KG1 (cell line): ENCODE measurements at regions not wholly inside any gene's neighbourhood (a gene's known extent, or its start where the extent isn't known, plus 50 kb on each side); places are given as distances from the start of the nearest gene placed in this dataset.

ENCODE experiments used
- DNase-seq: peaks from one replicate; lab custom pipeline; 2025; lab: John Stamatoyannopoulos, UW

GRCh38 chr4:33171873-33172525 lies 2451.8 kb downstream of the PCDH7 start:
- no peak for DNase-seq

GRCh38 chr4:33176566-33176965 lies 2456.4 kb downstream of the PCDH7 start:
- DNase-seq = no peak

- no peak for DNase-seq
Measured at GRCh38 chr4:33184657-33185290, 2464.6 kb downstream of the PCDH7 start.

GRCh38 chr4:33187035-33187434 lies 2466.9 kb downstream of the PCDH7 start:
- no peak for DNase-seq

- DNase-seq = no peak
Measured at GRCh38 chr4:33188733-33189132, 2468.6 kb downstream of the PCDH7 start.

GRCh38 chr4:33189169-33189568 lies 2469.0 kb downstream of the PCDH7 start:
- no peak for DNase-seq

- DNase-seq = no peak
Measured at GRCh38 chr4:33193109-33193508, 2472.9 kb downstream of the PCDH7 start.

- no peak for DNase-seq
Measured at GRCh38 chr4:33200377-33200776, 2480.2 kb downstream of the PCDH7 start.

GRCh38 chr4:33218238-33218637 lies 2498.1 kb downstream of the PCDH7 start:
- DNase-seq = no peak

- no peak for DNase-seq
Measured at GRCh38 chr4:33226133-33226532, 2506.0 kb downstream of the PCDH7 start.

GRCh38 chr4:33226783-33227182 lies 2506.6 kb downstream of the PCDH7 start:
- no peak for DNase-seq

GRCh38 chr4:33255094-33255493 lies 2534.9 kb downstream of the PCDH7 start:
- no peak for DNase-seq

- DNase-seq = no peak
Measured at GRCh38 chr4:33255507-33255906, 2535.3 kb downstream of the PCDH7 start.

GRCh38 chr4:33262824-33263223 lies 2542.7 kb downstream of the PCDH7 start:
- no peak for DNase-seq

- DNase-seq = no peak
Measured at GRCh38 chr4:33268776-33269175, 2548.6 kb downstream of the PCDH7 start.

- DNase-seq = no peak
Measured at GRCh38 chr4:33270403-33270802, 2550.2 kb downstream of the PCDH7 start.

- no peak for DNase-seq
Measured at GRCh38 chr4:33272722-33273121, 2552.6 kb downstream of the PCDH7 start.

GRCh38 chr4:33283818-33284217 lies 2563.6 kb downstream of the PCDH7 start:
- no peak for DNase-seq

- no peak for DNase-seq
Measured at GRCh38 chr4:33296876-33297455, 2576.8 kb downstream of the PCDH7 start.

- no peak for DNase-seq
Measured at GRCh38 chr4:33302321-33302720, 2582.2 kb downstream of the PCDH7 start.

- DNase-seq = no peak
Measured at GRCh38 chr4:33306131-33306530, 2586.0 kb downstream of the PCDH7 start.

- no peak for DNase-seq
Measured at GRCh38 chr4:33316033-33316432, 2595.9 kb downstream of the PCDH7 start.

- DNase-seq = no peak
Measured at GRCh38 chr4:33316578-33316977, 2596.4 kb downstream of the PCDH7 start.

GRCh38 chr4:33323393-33323792 lies 2603.2 kb downstream of the PCDH7 start:
- no peak for DNase-seq
